ENCODE measurements at regions not wholly inside any gene's neighbourhood (a gene's known extent, or its start where the extent isn't known, plus 50 kb on each side); places are given as distances from the start of the nearest gene placed in this dataset.

DNA sequence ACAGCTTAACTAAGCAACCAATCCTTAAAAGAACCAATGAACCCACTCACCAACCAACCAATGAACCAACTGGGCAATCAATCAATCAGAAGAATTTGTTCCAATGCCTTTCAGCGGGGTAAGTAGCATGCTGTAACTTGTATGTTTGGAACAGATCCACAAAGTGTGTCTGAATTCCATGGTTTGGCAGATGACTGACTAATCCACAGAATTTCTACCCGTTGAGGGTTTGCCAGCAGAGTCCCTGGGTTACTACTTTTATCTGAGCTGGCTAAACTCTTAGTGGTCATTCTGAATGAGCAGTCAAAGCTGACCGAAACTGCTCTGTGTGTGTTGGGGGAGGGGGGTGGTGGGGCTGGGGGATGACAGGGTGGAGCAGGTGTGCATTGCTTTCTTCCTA lies 125.0 kb upstream of the JAG1 start (continued):
- TF ChIP-seq, protein P1, sequence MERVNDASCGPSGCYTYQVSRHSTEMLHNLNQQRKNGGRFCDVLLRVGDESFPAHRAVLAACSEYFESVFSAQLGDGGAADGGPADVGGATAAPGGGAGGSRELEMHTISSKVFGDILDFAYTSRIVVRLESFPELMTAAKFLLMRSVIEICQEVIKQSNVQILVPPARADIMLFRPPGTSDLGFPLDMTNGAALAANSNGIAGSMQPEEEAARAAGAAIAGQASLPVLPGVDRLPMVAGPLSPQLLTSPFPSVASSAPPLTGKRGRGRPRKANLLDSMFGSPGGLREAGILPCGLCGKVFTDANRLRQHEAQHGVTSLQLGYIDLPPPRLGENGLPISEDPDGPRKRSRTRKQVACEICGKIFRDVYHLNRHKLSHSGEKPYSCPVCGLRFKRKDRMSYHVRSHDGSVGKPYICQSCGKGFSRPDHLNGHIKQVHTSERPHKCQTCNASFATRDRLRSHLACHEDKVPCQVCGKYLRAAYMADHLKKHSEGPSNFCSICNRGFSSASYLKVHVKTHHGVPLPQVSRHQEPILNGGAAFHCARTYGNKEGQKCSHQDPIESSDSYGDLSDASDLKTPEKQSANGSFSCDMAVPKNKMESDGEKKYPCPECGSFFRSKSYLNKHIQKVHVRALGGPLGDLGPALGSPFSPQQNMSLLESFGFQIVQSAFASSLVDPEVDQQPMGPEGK (CRISPR knock-in tag; IDR thresholded peaks at IDR 0.05; ENCODE audit: borderline replicate concordance), result no peak
- TF ChIP-seq, protein P2, sequence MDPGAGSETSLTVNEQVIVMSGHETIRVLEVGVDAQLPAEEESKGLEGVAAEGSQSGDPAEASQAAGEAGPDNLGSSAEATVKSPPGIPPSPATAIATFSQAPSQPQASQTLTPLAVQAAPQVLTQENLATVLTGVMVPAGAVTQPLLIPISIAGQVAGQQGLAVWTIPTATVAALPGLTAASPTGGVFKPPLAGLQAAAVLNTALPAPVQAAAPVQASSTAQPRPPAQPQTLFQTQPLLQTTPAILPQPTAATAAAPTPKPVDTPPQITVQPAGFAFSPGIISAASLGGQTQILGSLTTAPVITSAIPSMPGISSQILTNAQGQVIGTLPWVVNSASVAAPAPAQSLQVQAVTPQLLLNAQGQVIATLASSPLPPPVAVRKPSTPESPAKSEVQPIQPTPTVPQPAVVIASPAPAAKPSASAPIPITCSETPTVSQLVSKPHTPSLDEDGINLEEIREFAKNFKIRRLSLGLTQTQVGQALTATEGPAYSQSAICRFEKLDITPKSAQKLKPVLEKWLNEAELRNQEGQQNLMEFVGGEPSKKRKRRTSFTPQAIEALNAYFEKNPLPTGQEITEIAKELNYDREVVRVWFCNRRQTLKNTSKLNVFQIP (CRISPR knock-in tag; IDR thresholded peaks at IDR 0.05; ENCODE audit: borderline replicate concordance, low read depth), result no peak

DNA sequence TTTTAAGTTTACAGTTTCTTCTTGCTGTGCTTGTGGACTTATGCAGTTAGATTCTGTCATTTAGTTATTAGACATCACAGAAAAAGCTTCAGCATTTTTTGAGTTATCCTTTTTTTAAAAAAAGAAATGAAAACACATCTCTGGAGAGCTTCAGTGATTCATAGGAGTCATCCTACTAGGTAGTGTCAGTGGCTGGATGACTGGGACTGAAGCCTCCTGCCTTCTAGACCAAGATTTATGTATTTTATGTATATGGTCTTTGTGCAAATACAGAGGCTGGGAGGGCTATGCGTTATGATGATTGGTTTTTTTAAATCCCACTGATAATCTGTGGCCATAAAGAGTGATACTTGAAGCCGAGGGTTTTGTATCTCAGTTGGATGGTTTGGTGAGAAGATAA lies 125.9 kb upstream of the JAG1 start:
- ATAC-seq, result no peak
- TF ChIP-seq ZNF70 (CRISPR knock-in tag; IDR thresholded peaks at IDR 0.05), result no peak
- no peak for TF ChIP-seq PPARA (CRISPR knock-in tag; IDR thresholded peaks at IDR 0.05; ENCODE audit: borderline replicate concordance)
- TF ChIP-seq ZFP3 (CRISPR knock-in tag; IDR thresholded peaks at IDR 0.05), result no peak
- TF ChIP-seq ESRRG (CRISPR knock-in tag; IDR thresholded peaks at IDR 0.05), result no peak
- no peak for TF ChIP-seq ZFP30 (CRISPR knock-in tag; IDR thresholded peaks at IDR 0.05)
- TF ChIP-seq TOX (CRISPR knock-in tag; IDR thresholded peaks at IDR 0.05; ENCODE audit: borderline replicate concordance), result no peak
- no peak for TF ChIP-seq RARB (CRISPR knock-in tag; IDR thresholded peaks at IDR 0.05)
- TF ChIP-seq ZNF565 (CRISPR knock-in tag; conservative IDR thresholded peaks at IDR 0.05; ENCODE audit: low read depth), result no peak
- no peak for TF ChIP-seq ZNF8 (CRISPR knock-in tag; IDR thresholded peaks at IDR 0.05)
- no peak for TF ChIP-seq CSDC2 (CRISPR knock-in tag; IDR thresholded peaks at IDR 0.05)
- TF ChIP-seq ZC3H10 (CRISPR knock-in tag; IDR thresholded peaks at IDR 0.05), result no peak
- TF ChIP-seq, protein P3, sequence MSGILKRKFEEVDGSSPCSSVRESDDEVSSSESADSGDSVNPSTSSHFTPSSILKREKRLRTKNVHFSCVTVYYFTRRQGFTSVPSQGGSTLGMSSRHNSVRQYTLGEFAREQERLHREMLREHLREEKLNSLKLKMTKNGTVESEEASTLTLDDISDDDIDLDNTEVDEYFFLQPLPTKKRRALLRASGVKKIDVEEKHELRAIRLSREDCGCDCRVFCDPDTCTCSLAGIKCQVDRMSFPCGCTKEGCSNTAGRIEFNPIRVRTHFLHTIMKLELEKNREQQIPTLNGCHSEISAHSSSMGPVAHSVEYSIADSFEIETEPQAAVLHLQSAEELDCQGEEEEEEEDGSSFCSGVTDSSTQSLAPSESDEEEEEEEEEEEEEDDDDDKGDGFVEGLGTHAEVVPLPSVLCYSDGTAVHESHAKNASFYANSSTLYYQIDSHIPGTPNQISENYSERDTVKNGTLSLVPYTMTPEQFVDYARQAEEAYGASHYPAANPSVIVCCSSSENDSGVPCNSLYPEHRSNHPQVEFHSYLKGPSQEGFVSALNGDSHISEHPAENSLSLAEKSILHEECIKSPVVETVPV (CRISPR knock-in tag; IDR thresholded peaks at IDR 0.05), result no peak
- TF ChIP-seq, protein P2 (CRISPR knock-in tag; IDR thresholded peaks at IDR 0.05; ENCODE audit: borderline replicate concordance, low read depth), result no peak
- TF ChIP-seq ISL1 (CRISPR knock-in tag; IDR thresholded peaks at IDR 0.05), result no peak

DNA sequence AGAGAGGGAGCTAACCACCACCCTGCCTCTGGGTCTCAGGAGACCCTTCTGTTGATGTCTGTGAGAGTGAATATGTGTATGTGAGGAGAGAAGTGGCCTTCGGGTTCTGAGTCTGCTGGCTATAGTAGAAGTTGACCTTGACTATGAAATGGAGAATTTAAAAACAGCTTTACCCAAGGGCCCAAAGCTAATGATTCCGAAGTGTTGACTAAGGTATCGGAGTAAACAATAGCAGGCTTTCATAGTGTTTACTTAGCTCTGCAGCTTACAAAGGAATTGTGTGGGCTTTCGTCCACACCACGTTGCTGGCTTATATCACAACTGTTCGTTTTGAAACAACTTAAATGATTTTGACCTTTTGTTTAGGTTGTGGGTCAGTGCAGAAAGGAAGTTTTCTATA lies 126.5 kb upstream of the JAG1 start:
- TF ChIP-seq RARB (CRISPR knock-in tag; IDR thresholded peaks at IDR 0.05) (no peak), SNAI2 (CRISPR knock-in tag; IDR thresholded peaks at IDR 0.05) (no peak), ZNF70 (CRISPR knock-in tag; IDR thresholded peaks at IDR 0.05) (no peak), BACH2 (CRISPR knock-in tag; IDR thresholded peaks at IDR 0.05; ENCODE audit: borderline replicate concordance) (no peak)
- no peak for ATAC-seq

DNA sequence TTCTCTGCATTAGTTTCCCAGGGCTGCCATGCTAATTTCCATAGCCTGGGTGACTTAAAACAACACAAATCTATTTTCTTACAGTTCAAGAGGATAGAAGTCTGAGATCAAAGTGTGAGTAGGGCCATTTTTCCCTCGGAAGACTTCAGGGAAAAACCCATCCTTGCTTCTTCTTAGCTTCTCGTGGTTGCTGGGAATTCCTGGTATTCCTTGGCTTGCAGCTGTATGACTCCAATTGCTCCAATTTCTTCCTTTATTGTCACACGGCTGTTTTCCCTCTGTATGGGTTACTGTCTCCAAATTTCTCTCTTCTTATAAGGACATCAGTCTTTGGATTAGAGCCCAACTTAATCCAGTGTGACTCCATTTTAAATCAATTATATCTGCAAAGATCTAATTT lies 128.4 kb upstream of the JAG1 start:
- TF ChIP-seq, protein P2 (CRISPR knock-in tag; IDR thresholded peaks at IDR 0.05; ENCODE audit: borderline replicate concordance, low read depth), result no peak
- TF ChIP-seq ZFP30 (CRISPR knock-in tag; IDR thresholded peaks at IDR 0.05) (no peak), ARNTL (CRISPR knock-in tag; IDR thresholded peaks at IDR 0.05; ENCODE audit: borderline replicate concordance, low read depth) (no peak), RARB (CRISPR knock-in tag; IDR thresholded peaks at IDR 0.05) (no peak), GLIS3 (CRISPR knock-in tag; IDR thresholded peaks at IDR 0.05) (no peak), ZC3H10 (CRISPR knock-in tag; IDR thresholded peaks at IDR 0.05) (no peak), ISL1 (CRISPR knock-in tag; IDR thresholded peaks at IDR 0.05) (no peak), ZNF70 (CRISPR knock-in tag; IDR thresholded peaks at IDR 0.05) (no peak), CSDC2 (CRISPR knock-in tag; IDR thresholded peaks at IDR 0.05) (no peak)
- TF ChIP-seq, protein P3 (CRISPR knock-in tag; IDR thresholded peaks at IDR 0.05), result no peak
- no peak for ATAC-seq
